HG03060 (cell line): ENCODE measurements at regions not wholly inside any gene's neighbourhood (a gene's known extent, or its start where the extent isn't known, plus 50 kb on each side); places are given as distances from the start of the nearest gene placed in this dataset.
"Not testable (repeated sequence)": the region's sequence is repeated elsewhere in the genome, so short reads cannot be mapped to it uniquely, and the experiment has no call there.

ENCODE experiments used
- ATAC-seq: cut with Tn5 transposase; IDR thresholded peaks from one replicate; pipeline ENCODE4 v1.9.1; 2021; ENCODE audit warnings: low read depth, moderate number of reproducible peaks; ENCODE audit not compliant: unreplicated experiment

GRCh38 chr10:36033808-36034207, 391.7 kb upstream of the FZD8 start:
- no peak for ATAC-seq

GRCh38 chr10:36030516-36030915, 388.4 kb upstream of the FZD8 start:
- ATAC-seq = no peak

GRCh38 chr10:36026656-36027390, 384.7 kb upstream of the FZD8 start:
- ATAC-seq = no peak

- ATAC-seq = no peak
Observed at GRCh38 chr10:36026081-36026480, 384.0 kb upstream of the FZD8 start.

- no peak for ATAC-seq
Observed at GRCh38 chr10:36023939-36024338, 381.8 kb upstream of the FZD8 start.

GRCh38 chr10:36021096-36021495, 379.0 kb upstream of the FZD8 start:
- no peak for ATAC-seq

GRCh38 chr10:36019749-36020148, 377.7 kb upstream of the FZD8 start:
- ATAC-seq = no peak

- ATAC-seq = no peak
Observed at GRCh38 chr10:36018996-36019395, 376.9 kb upstream of the FZD8 start.

GRCh38 chr10:36017137-36017536, 375.0 kb upstream of the FZD8 start:
- ATAC-seq = no peak

- no peak for ATAC-seq
Observed at GRCh38 chr10:36007369-36007768, 365.3 kb upstream of the FZD8 start.

DNA sequence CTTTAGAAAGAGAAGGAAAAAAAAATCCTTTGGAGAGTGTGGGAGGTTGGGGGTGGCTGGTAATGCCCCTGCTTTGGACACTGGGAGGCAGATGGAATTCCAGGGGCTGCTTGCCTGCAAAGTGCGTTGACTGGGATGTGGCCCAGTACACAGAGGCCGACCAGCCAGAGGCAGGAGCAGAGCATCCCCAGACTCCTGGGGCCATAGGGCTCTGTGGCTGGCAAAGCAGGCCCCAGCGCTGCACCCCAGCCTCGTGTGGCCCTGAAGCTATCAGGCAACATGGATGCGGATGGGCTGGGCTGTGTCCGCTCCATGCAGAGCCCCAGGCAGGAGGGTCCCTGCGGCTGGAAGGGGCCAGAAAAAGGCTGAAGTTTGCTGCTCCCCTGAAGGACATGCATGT, 361.6 kb upstream of the FZD8 start:
- ATAC-seq = no peak

GRCh38 chr10:36003031-36003600, 361.0 kb upstream of the FZD8 start:
- ATAC-seq = no peak

- no peak for ATAC-seq
Observed at GRCh38 chr10:36002445-36002844, 360.3 kb upstream of the FZD8 start.

GRCh38 chr10:36000754-36001153, 358.7 kb upstream of the FZD8 start:
- not testable (repeated sequence) for ATAC-seq

- ATAC-seq = no peak
Observed at GRCh38 chr10:35998026-35998425, 355.9 kb upstream of the FZD8 start.

DNA sequence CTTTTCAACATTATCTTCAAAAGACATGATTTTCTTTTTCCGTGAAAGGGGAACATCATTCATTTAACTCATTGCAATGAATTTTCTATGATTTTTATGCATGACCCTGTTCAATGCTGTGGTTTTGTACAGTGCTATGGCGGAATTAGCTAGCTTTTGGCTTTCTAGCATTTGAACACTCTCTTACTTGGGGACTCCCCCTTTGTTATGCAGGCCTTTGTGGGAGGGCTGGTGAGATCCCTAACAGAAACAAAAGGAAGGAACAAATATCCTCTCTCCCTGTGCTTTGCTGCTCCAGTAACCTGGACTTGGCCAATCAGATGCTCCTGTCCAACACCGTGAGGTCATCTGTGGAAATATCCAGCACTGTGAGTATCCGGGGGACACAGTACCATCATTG, 353.4 kb upstream of the FZD8 start:
- no peak for ATAC-seq

DNA sequence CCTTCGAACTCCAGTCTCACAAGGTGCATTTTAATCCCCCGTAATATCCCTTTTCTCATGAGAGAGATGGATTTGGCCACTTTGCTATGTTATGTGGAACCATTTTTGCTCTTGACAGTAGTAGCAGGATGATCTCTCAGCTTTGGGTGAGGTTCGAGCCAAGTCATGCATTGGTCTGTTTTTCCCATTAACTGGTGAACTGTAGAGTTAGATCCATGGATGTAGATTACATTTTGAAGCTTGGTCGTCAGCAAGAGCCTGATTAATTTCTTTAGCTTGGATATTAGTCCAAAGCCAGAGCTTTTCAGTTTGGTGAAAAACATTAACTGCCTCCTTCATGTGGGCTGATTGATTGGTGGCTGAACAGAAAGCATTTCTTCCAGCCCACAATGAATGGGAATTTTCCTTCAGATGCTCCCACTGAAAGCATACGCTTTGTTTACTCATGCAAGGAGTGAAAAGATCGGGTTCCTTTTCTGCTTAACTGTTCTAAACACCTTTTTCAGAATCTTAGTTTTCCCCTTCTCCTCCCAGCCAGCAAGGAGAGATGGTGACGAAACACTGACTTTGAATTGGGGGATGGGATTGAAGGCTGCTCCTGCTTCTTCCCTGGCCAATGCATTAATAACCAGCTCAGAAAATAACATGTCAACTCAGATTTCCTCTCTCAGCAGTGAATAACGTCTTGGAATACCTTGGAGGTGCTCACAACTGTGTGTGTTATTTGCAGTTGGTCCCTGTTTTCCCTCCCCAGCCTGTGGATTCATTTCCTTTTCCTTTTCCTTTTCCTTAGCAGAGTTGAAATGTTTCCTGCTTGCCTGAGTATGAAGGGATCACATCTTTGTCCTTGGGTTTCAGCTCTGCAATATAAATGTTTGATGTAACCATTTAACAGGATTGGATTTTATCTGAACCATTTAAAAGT, 351.8 kb upstream of the FZD8 start:
- no peak for ATAC-seq

- no peak for ATAC-seq
Observed at GRCh38 chr10:35992107-35992506, 350.0 kb upstream of the FZD8 start.

DNA sequence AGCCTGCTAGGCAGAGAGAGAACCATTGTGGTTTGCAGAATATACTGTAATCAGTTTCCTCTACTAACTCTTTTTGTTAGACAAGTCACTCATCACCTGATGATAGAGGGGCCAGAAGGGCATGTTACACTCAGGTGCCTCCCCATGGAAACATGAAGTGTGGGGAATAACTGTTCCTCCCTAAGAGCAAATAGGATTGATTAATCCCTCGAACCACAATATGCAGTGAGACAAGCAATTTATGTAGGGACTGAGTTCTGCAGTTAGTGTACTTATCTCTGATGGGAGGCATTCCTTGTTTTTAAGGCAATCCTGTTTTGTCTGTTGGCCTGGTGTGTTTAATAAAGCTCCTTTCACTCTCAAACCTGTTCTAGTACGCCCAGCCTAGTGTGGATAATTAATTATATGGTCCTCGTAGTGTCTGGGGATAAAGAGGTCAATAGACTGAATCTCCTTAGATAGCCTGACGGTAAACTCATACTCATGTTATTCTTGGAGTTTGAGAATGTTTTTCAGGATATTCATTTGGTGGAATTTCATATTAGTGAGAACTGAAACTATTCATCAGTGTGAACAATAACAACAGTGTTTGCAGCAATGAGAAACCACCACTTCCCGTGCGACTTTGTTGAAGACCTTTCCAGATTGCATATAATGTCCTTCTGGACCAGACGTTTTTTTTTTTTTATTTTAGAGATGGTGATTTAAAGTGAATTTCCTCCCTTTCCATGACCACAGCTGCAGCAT, 344.8 kb upstream of the FZD8 start:
- ATAC-seq = no peak

GRCh38 chr10:35979116-35979515, 337.0 kb upstream of the FZD8 start:
- no peak for ATAC-seq
